ENCODE measurements at regions not wholly inside any gene's neighbourhood (a gene's known extent, or its start where the extent isn't known, plus 50 kb on each side); places are given as distances from the start of the nearest gene placed in this dataset.

- Histone ChIP-seq H3K27me3 (no peaks in the 10 kb centered on the region), H3K4me3 (no peak overlapping the region), H3K36me3 (no peaks in the 10 kb centered on the region), H3K27ac (no peak overlapping the region), H3K9me3 (no peaks in the 10 kb centered on the region), H3K4me1 (no peaks in the 10 kb centered on the region)
- DNase-seq (ENCODE audit: low spot score in 2 of 2) = no peak
- intact Hi-C loops (cut with DNase I; ENCODE audit: low total_unique reads) = no loop called here
- TF ChIP-seq POLR2AphosphoS5 (IDR thresholded peaks at IDR 0.05) (no peak), POLR2A (IDR thresholded peaks at IDR 0.05) (no peak), CTCF (IDR thresholded peaks at IDR 0.05) (no peak)
Measured at GRCh38 chr12:27190761-27191160, 53.3 kb upstream of the STK38L start.

GRCh38 chr12:27191531-27191930 is 52.6 kb upstream of the STK38L start:
- intact Hi-C loops (cut with DNase I; ENCODE audit: low total_unique reads) = no loop called here
- no peak for TF ChIP-seq POLR2AphosphoS5 (IDR thresholded peaks at IDR 0.05)
- no peak for TF ChIP-seq POLR2A (IDR thresholded peaks at IDR 0.05)
- no peak for TF ChIP-seq CTCF (IDR thresholded peaks at IDR 0.05)
- H3K27me3 ChIP-seq = no peaks in the 10 kb centered on the region
- no peak overlapping the region for H3K27ac ChIP-seq
- no peaks in the 10 kb centered on the region for H3K4me1 ChIP-seq
- H3K36me3 ChIP-seq = no peaks in the 10 kb centered on the region
- DNase-seq (ENCODE audit: low spot score in 2 of 2) = no peak
- no peaks in the 10 kb centered on the region for H3K9me3 ChIP-seq
- no peak overlapping the region for H3K4me3 ChIP-seq

GRCh38 chr12:27192118-27192802 is 51.8 kb upstream of the STK38L start:
- no peak for TF ChIP-seq CTCF (IDR thresholded peaks at IDR 0.05)
- TF ChIP-seq POLR2AphosphoS5 (IDR thresholded peaks at IDR 0.05) = no peak
- no peak for TF ChIP-seq POLR2A (IDR thresholded peaks at IDR 0.05)
- no peaks in the 10 kb centered on the region for H3K36me3 ChIP-seq
- no peaks in the 10 kb centered on the region for H3K9me3 ChIP-seq
- no peaks in the 10 kb centered on the region for H3K4me1 ChIP-seq
- no peak for DNase-seq (ENCODE audit: low spot score in 2 of 2)
- H3K27ac ChIP-seq = no peak overlapping the region
- H3K27me3 ChIP-seq = no peaks in the 10 kb centered on the region
- intact Hi-C loops (cut with DNase I; ENCODE audit: low total_unique reads) = no loop called here
- no peak overlapping the region for H3K4me3 ChIP-seq

- Histone ChIP-seq H3K4me3 (no peak overlapping the region), H3K4me1 (no peaks in the 10 kb centered on the region), H3K9me3 (no peaks in the 10 kb centered on the region), H3K27me3 (no peaks in the 10 kb centered on the region), H3K36me3 (no peaks in the 10 kb centered on the region), H3K27ac (peak overlapping the region; percentile 8 to 40)
- intact Hi-C loops (cut with DNase I; ENCODE audit: low total_unique reads) = no loop called here
- TF ChIP-seq POLR2AphosphoS5 (IDR thresholded peaks at IDR 0.05) (no peak), POLR2A (IDR thresholded peaks at IDR 0.05) (no peak), CTCF (IDR thresholded peaks at IDR 0.05) (no peak)
- DNase-seq (ENCODE audit: low spot score in 2 of 2) = no peak
Measured at GRCh38 chr12:27193106-27193505, 51.0 kb upstream of the STK38L start.

GRCh38 chr12:27193854-27194544 is 50.1 kb upstream of the STK38L start:
- H3K4me1 ChIP-seq = no peaks in the 10 kb centered on the region
- peak in 1 of 2 donors; percentile 75 for DNase-seq (ENCODE audit: low spot score in 2 of 2)
- intact Hi-C loops (cut with DNase I; ENCODE audit: low total_unique reads) = no loop called here
- H3K36me3 ChIP-seq = no peaks in the 10 kb centered on the region
- TF ChIP-seq CTCF (IDR thresholded peaks at IDR 0.05) (no peak), POLR2AphosphoS5 (IDR thresholded peaks at IDR 0.05) (no peak), POLR2A (IDR thresholded peaks at IDR 0.05) (no peak)
- H3K4me3 ChIP-seq = no peak overlapping the region
- no peaks in the 10 kb centered on the region for H3K9me3 ChIP-seq
- H3K27ac ChIP-seq = peak overlapping the region; percentile 1 to 8
- no peaks in the 10 kb centered on the region for H3K27me3 ChIP-seq
